ENCODE measurements at regions not wholly inside any gene's neighbourhood (a gene's known extent, or its start where the extent isn't known, plus 50 kb on each side); places are given as distances from the start of the nearest gene placed in this dataset.

DNA sequence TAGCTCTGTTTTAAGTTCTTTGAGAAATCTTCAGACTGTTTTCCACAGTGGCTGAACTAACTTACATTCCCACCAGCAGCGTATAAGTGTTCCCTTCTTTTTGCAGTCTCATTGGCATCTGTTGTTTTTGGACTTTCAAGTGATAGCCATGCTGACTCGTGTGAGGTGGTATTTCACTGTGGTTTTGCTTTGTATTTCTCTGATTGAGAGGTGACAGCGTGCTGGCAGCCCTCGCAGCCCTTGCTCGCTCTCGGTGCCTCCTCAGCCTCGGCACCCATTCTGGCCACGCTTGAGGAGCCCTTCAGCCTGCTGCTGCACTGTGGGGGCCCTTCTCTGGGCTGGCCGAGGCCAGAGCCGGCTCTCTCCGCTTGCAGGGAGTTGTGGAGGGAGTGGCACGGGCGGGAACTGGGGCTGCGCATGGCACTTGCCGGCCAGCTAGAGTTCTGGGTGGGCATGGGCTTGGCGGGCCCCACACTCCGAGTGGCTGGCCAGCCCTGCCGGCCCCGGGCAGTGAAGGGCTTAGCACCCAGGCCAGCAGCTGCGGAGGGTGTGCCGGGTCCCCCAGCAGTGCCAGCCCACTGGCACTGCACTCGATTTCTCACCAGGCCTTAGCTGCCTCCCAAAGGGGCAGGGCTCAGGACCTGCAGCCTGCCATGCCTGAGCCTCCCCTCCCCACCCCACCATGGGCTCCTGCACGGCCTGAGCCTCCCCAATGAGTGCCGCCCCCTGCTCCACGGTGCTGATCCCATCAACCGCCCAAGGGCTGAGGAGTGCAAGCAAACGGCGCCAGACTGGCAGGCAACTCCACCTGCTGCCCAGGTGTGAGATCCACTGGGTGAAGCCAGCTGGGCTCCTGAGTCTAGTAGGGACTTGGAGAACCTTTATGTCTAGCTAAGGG lies 151.8 kb downstream of the IRS1 start:
- Mint-ChIP-seq H3K27ac (no peak overlapping the region), H3K27me3 (peaks cover 12% of the 10 kb centered on the region), H3K36me3 (ENCODE audit: low read depth) (peaks cover 20% of the 10 kb centered on the region), H3K9me3 (peaks cover 18% of the 10 kb centered on the region), H3K4me1 (peaks cover 39% of the 10 kb centered on the region), H3K4me3 (no peak overlapping the region)
- ChIA-PET POLR2A (no interaction called here), CTCF (interaction anchor here (0.6 to 0.9 kb wide), 2 partner anchors 154 to 1663 kb away, joined by 3 read pairs; no protein-coding TSS in a partner anchor)
- DNase-seq, result no peak

- no peak overlapping the region for H3K4me3 Mint-ChIP-seq
- H3K9me3 Mint-ChIP-seq, result peaks cover 22% of the 10 kb centered on the region
- H3K4me1 Mint-ChIP-seq, result peaks cover 5% of the 10 kb centered on the region
- ChIA-PET CTCF (no interaction called here), POLR2A (no interaction called here)
- no peak overlapping the region for H3K27ac Mint-ChIP-seq
- H3K27me3 Mint-ChIP-seq, result peaks cover 12% of the 10 kb centered on the region
- no peak for DNase-seq
- peaks cover 7% of the 10 kb centered on the region for H3K36me3 Mint-ChIP-seq (ENCODE audit: low read depth)
These were observed 155.2 kb downstream of the IRS1 start for GRCh38 chr2:226644399-226644865.

- peaks cover 12% of the 10 kb centered on the region for H3K27me3 Mint-ChIP-seq
- no peak overlapping the region for H3K27ac Mint-ChIP-seq
- peaks cover 2% of the 10 kb centered on the region for H3K36me3 Mint-ChIP-seq (ENCODE audit: low read depth)
- peaks cover under 1% of the 10 kb centered on the region for H3K4me1 Mint-ChIP-seq
- H3K4me3 Mint-ChIP-seq, result no peak overlapping the region
- ChIA-PET POLR2A (no interaction called here), CTCF (no interaction called here)
- DNase-seq, result no peak
- H3K9me3 Mint-ChIP-seq, result peaks cover 18% of the 10 kb centered on the region
These were observed 155.7 kb downstream of the IRS1 start for GRCh38 chr2:226643946-226644282.

DNA sequence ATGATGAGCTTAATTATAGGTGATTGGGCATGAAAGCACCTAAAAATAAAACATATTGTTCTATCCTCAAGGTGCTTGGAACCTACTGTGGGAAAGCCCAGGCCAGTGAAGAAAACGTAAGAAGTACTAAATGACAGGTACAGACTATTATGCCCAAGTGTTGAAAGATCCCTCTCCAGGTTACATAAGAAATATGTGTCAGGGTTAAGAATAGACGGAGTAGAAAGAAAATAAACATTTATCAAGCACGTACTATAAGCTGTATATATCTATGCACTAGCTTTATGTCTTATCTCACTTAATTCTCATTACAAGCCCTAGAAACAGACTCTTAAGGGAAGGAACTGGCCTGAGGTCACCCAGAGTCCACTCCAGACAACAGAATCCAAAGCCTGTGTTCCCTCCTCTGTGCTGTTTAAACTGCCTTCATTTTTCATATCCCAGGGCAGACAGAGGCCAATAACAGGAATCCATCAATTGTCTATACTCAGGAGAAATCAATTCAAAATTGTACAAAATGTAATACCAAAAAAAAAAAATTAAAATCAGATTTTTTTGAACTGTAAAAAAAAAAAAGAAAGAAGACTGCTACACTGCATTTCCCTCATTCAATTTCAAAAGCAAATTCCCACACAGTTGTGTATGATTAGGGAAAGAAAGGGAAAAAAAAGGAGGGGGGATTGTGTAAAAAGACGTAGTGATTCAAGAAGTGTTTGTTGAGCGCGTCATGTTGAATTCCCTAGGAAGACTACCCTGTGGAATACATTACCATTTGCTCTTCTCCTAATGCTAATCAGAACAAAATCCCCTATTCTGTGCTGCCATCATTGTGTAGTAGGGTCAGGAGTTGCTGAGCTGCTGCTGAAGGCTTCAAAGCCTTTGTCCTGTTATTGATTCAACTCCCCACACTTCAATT lies 156.3 kb downstream of the IRS1 start:
- ChIA-PET CTCF (no interaction called here), POLR2A (no interaction called here)
- H3K27me3 Mint-ChIP-seq, result peaks cover 12% of the 10 kb centered on the region
- DNase-seq, result no peak
- no peak overlapping the region for H3K4me3 Mint-ChIP-seq
- H3K9me3 Mint-ChIP-seq, result peaks cover 15% of the 10 kb centered on the region
- no peaks in the 10 kb centered on the region for H3K36me3 Mint-ChIP-seq (ENCODE audit: low read depth)
- H3K27ac Mint-ChIP-seq, result no peak overlapping the region
- H3K4me1 Mint-ChIP-seq, result no peaks in the 10 kb centered on the region

GRCh38 chr2:226641008-226641407 lies 158.6 kb downstream of the IRS1 start:
- Mint-ChIP-seq H3K27me3 (peaks cover 20% of the 10 kb centered on the region), H3K4me1 (no peaks in the 10 kb centered on the region), H3K36me3 (ENCODE audit: low read depth) (no peaks in the 10 kb centered on the region), H3K4me3 (no peak overlapping the region), H3K9me3 (peaks cover 10% of the 10 kb centered on the region), H3K27ac (no peak overlapping the region)
- no peak for DNase-seq
- CTCF ChIA-PET, result no interaction called here
- POLR2A ChIA-PET, result no interaction called here

DNA sequence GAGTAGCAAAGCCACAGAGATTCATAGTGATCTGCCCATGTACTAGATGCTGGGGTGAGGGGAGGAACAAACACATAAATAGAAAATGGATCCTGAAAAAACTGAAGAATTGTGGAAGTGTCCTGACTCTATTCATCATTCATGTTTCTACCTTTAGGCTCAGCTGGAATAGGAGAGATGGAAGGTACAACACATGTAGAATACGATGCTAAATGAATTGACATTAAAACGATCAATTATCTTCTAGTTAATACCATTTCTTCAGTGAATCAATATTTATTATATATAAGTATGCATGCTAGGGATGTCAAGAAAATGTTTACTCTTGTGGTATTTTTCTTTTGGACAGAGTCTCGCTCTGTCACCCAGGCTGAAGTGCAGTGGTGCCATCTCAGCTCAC lies 159.1 kb downstream of the IRS1 start:
- no peak overlapping the region for H3K4me3 Mint-ChIP-seq
- no peak overlapping the region for H3K27ac Mint-ChIP-seq
- peaks cover 10% of the 10 kb centered on the region for H3K9me3 Mint-ChIP-seq
- CTCF ChIA-PET, result interaction anchor here (0.9 kb wide), 1 partner anchor 125 kb away, joined by 3 read pairs; no protein-coding TSS in a partner anchor
- H3K27me3 Mint-ChIP-seq, result peaks cover 20% of the 10 kb centered on the region
- no peaks in the 10 kb centered on the region for H3K36me3 Mint-ChIP-seq (ENCODE audit: low read depth)
- POLR2A ChIA-PET, result no interaction called here
- no peaks in the 10 kb centered on the region for H3K4me1 Mint-ChIP-seq
- DNase-seq, result no peak

DNA sequence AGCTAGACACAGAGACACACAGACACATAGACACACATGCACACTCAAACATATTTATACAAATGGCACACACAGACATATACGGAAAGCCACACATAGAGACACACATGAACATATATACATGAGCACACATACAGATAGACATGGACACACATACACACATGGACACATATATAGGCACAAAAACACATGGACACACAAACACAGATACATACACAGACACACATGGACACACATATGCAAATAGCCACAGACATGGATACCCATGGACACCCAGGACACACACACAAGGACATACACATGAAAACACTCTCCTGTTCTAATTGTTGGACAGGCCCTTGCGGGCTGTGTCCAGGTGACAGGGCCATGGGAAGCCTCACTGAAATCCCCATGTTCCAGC lies 160.1 kb downstream of the IRS1 start:
- no peak overlapping the region for H3K27ac Mint-ChIP-seq
- no peak for DNase-seq
- no peaks in the 10 kb centered on the region for H3K4me1 Mint-ChIP-seq
- H3K9me3 Mint-ChIP-seq, result peaks cover 10% of the 10 kb centered on the region
- ChIA-PET CTCF (no interaction called here), POLR2A (no interaction called here)
- H3K27me3 Mint-ChIP-seq, result peaks cover 22% of the 10 kb centered on the region
- H3K36me3 Mint-ChIP-seq (ENCODE audit: low read depth), result no peaks in the 10 kb centered on the region
- no peak overlapping the region for H3K4me3 Mint-ChIP-seq

DNA sequence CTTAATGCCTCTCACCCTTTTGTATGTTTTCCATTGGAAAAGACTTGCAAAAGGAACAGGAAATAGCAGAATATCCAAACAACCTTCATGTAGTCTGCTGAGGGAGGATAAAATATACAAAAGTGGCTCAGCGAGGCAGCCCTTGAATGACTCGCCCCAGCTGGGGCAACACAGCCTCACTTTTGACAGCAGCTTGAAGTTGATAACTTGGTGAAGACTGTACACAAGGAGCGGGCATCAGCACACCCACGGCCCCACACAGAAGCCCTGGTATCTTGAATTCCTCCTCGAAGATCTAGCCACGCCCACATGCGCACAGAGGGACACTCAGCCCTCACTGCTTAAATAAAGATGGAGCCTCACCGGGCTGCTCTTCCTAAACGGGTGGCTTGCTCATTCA lies 161.0 kb downstream of the IRS1 start:
- peaks cover 18% of the 10 kb centered on the region for H3K27me3 Mint-ChIP-seq
- peaks cover 10% of the 10 kb centered on the region for H3K9me3 Mint-ChIP-seq
- H3K27ac Mint-ChIP-seq, result no peak overlapping the region
- ChIA-PET CTCF (no interaction called here), POLR2A (no interaction called here)
- no peak for DNase-seq
- H3K36me3 Mint-ChIP-seq (ENCODE audit: low read depth), result no peaks in the 10 kb centered on the region
- H3K4me3 Mint-ChIP-seq, result no peak overlapping the region
- H3K4me1 Mint-ChIP-seq, result no peaks in the 10 kb centered on the region

DNA sequence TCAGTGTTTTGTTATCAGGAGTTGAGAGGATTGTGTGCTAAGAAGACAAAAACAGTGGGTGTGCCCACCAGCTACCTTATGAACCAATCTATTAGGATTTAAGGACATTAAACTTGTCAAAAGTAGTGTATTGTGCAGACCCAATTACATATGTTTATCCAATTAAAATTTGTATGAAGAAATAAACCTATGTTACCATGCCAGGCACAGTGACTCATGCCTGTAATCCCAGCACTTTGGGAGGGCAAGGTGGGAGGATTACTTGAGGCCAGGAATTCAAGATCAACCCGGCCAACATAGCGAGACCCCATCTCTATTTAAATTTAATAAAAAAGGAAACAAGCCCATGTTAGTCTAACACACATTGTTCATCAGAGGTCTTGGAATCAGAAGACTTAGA lies 162.2 kb downstream of the IRS1 start:
- POLR2A ChIA-PET, result no interaction called here
- Mint-ChIP-seq H3K9me3 (peaks cover 10% of the 10 kb centered on the region), H3K4me1 (no peaks in the 10 kb centered on the region), H3K4me3 (no peak overlapping the region), H3K36me3 (ENCODE audit: low read depth) (no peaks in the 10 kb centered on the region), H3K27me3 (peaks cover 16% of the 10 kb centered on the region), H3K27ac (no peak overlapping the region)
- CTCF ChIA-PET, result no interaction called here
- no peak for DNase-seq

- no peak for DNase-seq
- Mint-ChIP-seq H3K4me3 (no peak overlapping the region), H3K27me3 (peaks cover 18% of the 10 kb centered on the region), H3K4me1 (no peaks in the 10 kb centered on the region), H3K27ac (no peak overlapping the region), H3K36me3 (ENCODE audit: low read depth) (no peaks in the 10 kb centered on the region), H3K9me3 (peaks cover 10% of the 10 kb centered on the region)
- CTCF ChIA-PET, result no interaction called here
- POLR2A ChIA-PET, result no interaction called here
These were observed 163.0 kb downstream of the IRS1 start for GRCh38 chr2:226636586-226636985.

DNA sequence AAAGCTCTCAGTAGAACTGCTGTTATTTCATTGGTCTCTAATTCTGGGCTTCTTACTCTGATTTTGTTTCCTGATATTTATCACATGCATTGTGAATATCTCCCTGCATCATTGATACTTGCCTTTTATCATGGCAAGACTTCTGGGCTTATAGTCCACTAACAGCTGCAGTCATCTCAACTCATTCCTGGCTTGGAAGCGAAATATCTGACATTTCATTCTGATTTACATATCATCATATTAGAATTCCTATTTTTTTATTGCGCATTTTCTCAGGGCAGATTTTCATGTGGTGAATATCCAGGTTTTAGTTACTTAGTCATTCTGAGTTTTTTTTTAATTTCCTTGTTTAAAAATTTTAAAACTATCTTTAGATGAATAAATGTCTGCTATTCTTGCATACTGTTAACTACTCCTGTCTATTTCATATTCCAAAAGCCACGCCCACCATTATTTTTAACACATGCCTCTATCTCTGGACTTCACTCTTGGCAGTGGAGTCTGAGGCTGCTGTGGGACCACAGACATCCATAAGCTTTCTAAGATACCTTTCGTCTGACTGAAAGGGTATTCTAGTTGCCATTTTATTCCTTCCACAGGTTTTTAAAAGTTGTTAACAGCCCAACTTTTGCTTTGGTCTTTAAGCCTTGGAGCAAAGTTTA lies 164.5 kb downstream of the IRS1 start:
- CTCF ChIA-PET, result interaction anchor here (0.6 kb wide), 1 partner anchor 1814 kb away, joined by 3 read pairs; no protein-coding TSS in a partner anchor
- Mint-ChIP-seq H3K27me3 (peaks cover 18% of the 10 kb centered on the region), H3K4me1 (no peaks in the 10 kb centered on the region), H3K9me3 (peaks cover 6% of the 10 kb centered on the region), H3K4me3 (no peak overlapping the region), H3K27ac (no peak overlapping the region), H3K36me3 (ENCODE audit: low read depth) (no peaks in the 10 kb centered on the region)
- DNase-seq, result no peak
- POLR2A ChIA-PET, result no interaction called here

GRCh38 chr2:226631671-226632070 lies 167.9 kb downstream of the IRS1 start:
- POLR2A ChIA-PET, result no interaction called here
- Mint-ChIP-seq H3K27ac (no peak overlapping the region), H3K36me3 (ENCODE audit: low read depth) (no peaks in the 10 kb centered on the region), H3K27me3 (peaks cover 15% of the 10 kb centered on the region), H3K4me3 (no peak overlapping the region), H3K9me3 (no peaks in the 10 kb centered on the region), H3K4me1 (no peaks in the 10 kb centered on the region)
- CTCF ChIA-PET, result no interaction called here
- no peak for DNase-seq

DNA sequence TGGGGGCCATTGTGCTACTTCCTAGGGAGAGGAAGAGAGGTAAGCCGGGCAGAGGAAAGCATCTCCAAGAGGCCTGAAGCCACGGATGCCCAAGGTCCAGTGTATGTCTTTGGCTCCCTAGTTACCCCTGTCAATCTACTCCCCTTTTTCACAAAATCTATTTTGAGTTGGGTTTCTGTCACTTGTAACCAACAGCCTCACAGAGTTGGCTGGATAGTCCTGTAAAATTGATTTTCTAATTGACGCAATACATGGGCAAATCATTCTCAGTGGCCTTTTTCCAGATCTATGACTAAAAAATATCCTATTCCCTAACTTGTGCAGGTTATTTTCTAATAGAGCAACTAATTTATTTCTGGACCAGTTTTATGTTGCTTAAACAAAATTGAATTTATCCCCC lies 168.4 kb downstream of the IRS1 start:
- POLR2A ChIA-PET, result no interaction called here

More for the DNA sequence above, 168.4 kb downstream of the IRS1 start:
- CTCF ChIA-PET, result no interaction called here
- no peak overlapping the region for H3K4me3 Mint-ChIP-seq
- H3K36me3 Mint-ChIP-seq (ENCODE audit: low read depth), result no peaks in the 10 kb centered on the region
- H3K27ac Mint-ChIP-seq, result no peak overlapping the region
- no peaks in the 10 kb centered on the region for H3K4me1 Mint-ChIP-seq
- H3K27me3 Mint-ChIP-seq, result peaks cover 15% of the 10 kb centered on the region
- no peak for DNase-seq
- no peaks in the 10 kb centered on the region for H3K9me3 Mint-ChIP-seq

All from activated CD4-positive, alpha-beta T cell treated with anti-CD3 and anti-CD28 coated beads, Interleukin-2, amount 10 ng/mL, durations not matched to agents 7 days and 5 days (primary cell).